ENCODE measurements at regions not wholly inside any gene's neighbourhood (a gene's known extent, or its start where the extent isn't known, plus 50 kb on each side); places are given as distances from the start of the nearest gene placed in this dataset.

- TF ChIP-seq CTCF (conservative IDR thresholded peaks at IDR 0.05): no peak
- H2AFZ ChIP-seq (ENCODE audit: low read length): peak overlapping the region; percentile 75
- H2BK5ac ChIP-seq (ENCODE audit: insufficient read length, low read length): no peak overlapping the region
- no peak overlapping the region for H3K9ac ChIP-seq (ENCODE audit: extremely low read depth, insufficient read length, low read length)
- no peaks in the 10 kb centered on the region for H3K79me1 ChIP-seq (ENCODE audit: insufficient read depth, low read depth, low read length, poor library complexity, severe bottlenecking)
- Mint-ChIP-seq H3K27ac (no peak overlapping the region; a peak in 1 of 7 replicates), H3K36me3 (ENCODE audit: insufficient read depth in 1 of 3, low read depth in 3 of 3) (no peaks in the 10 kb centered on the region; a peak in 1 of 7 replicates), H3K4me3 (peak overlapping the region; percentile 53 to 76), H3K4me1 (peaks cover 22 to 26% of the 10 kb centered on the region in 2 experiments), H3K27me3 (ENCODE audit: low read depth) (peaks cover 46% of the 10 kb centered on the region), H3K9me3 (peaks cover 8% of the 10 kb centered on the region in 2 experiments; a peak in 3 of 5 replicates)
- no peak overlapping the region for H3K56ac ChIP-seq (ENCODE audit: insufficient read length, low read depth, low read length)
- H3K9me3 ChIP-seq (ENCODE audit: control insufficient read depth, low read depth, low read length): no peaks in the 10 kb centered on the region
- H2BK15ac ChIP-seq (ENCODE audit: low read depth, low read length): no peak overlapping the region
- H3K4me2 ChIP-seq (ENCODE audit: insufficient read depth, insufficient read length, low read length): peak overlapping the region; percentile 89
- 0 out of 2 replicates have a peak, but pooled peaks cover 2% of the 10 kb centered on the region for H3K4me1 ChIP-seq (ENCODE audit: insufficient read depth, low read length)
- no peak overlapping the region for H2BK120ac ChIP-seq (ENCODE audit: low read depth, low read length, poor library complexity, severe bottlenecking)
- H4K5ac ChIP-seq (ENCODE audit: insufficient read length, low read depth, low read length): no peak overlapping the region
- no peak overlapping the region for H2AK5ac ChIP-seq (ENCODE audit: insufficient read length, low read length)
- no peak overlapping the region for H4K91ac ChIP-seq (ENCODE audit: insufficient read length, low read depth, low read length)
- H3K23me2 ChIP-seq (ENCODE audit: insufficient read length, low read depth, low read length, poor library complexity, severe bottlenecking): peaks cover 7% of the 10 kb centered on the region
- no CpG with 5 or more reads among the region's 12 CpGs for WGBS (ENCODE audit: extremely low coverage, insufficient read length, low lambda C conversion rate)
- peak overlapping the region; percentile 52 for H3K14ac ChIP-seq (ENCODE audit: insufficient read depth, low read length)
- no peak overlapping the region for H3K27ac ChIP-seq (ENCODE audit: insufficient read length, low read depth, low read length)
- no peak overlapping the region for H3K23ac ChIP-seq (ENCODE audit: insufficient read length, low read depth, low read length)
- DNase-seq: no peak
- peak overlapping the region; percentile 15 for H3K18ac ChIP-seq (ENCODE audit: insufficient read length, low read depth, low read length)
- H2BK20ac ChIP-seq (ENCODE audit: low read depth, low read length, poor library complexity, severe bottlenecking): no peak overlapping the region
- no peak overlapping the region for H4K8ac ChIP-seq (replicated peaks; ENCODE audit: insufficient read length, low read depth, low read length)
- H3K27me3 ChIP-seq (ENCODE audit: insufficient read depth, low read length): no peaks in the 10 kb centered on the region; the same call in 1 of the 2 replicates
- no peak overlapping the region for H3K4ac ChIP-seq (ENCODE audit: low read depth, low read length)
- H3K79me2 ChIP-seq (ENCODE audit: insufficient read depth, low read length): no peaks in the 10 kb centered on the region
- H2BK12ac ChIP-seq (ENCODE audit: insufficient read length, low read depth, low read length): no peak overlapping the region
- H4K20me1 ChIP-seq (ENCODE audit: control insufficient read depth, insufficient read depth, insufficient read length): no peaks in the 10 kb centered on the region
- no peak overlapping the region for H3T11ph ChIP-seq (ENCODE audit: low read length)
These were observed 96.0 kb downstream of the FOXD2 start for GRCh38 chr1:47533793-47534328.

All from H9 (cell line).